SJCRH30 (cell line): ENCODE measurements at regions not wholly inside any gene's neighbourhood (a gene's known extent, or its start where the extent isn't known, plus 50 kb on each side); places are given as distances from the start of the nearest gene placed in this dataset.
"Not testable (repeated sequence)": the region's sequence is repeated elsewhere in the genome, so short reads cannot be mapped to it uniquely, and the experiment has no call there.

ENCODE experiments used
- DNase-seq, 2 experiments: peaks; one replicate each; pipeline ENCODE4 v3.0.0-alpha.2; 2015 to 2020
- H3K27ac ChIP-seq: fragments of 250-450 bp; sonication (Bioruptor Pico); 2 replicates; pipeline ENCODE4 v1.5.1; 2020; ENCODE audit warnings: mild to moderate bottlenecking, moderate library complexity
- H3K27me3 ChIP-seq: fragments of 250-450 bp; sonication (Bioruptor Pico); 2 replicates; pipeline ENCODE4 v1.5.1; 2020; ENCODE audit warnings: mild to moderate bottlenecking, moderate library complexity
- H3K36me3 ChIP-seq: fragments of 250-450 bp; sonication (Bioruptor Pico); 2 replicates; pipeline ENCODE4 v1.5.1; 2020; ENCODE audit warnings: mild to moderate bottlenecking, moderate library complexity
- H3K4me1 ChIP-seq: fragments of 250-450 bp; sonication (Bioruptor Pico); 2 replicates; pipeline ENCODE4 v1.5.1; 2020; ENCODE audit warnings: mild to moderate bottlenecking, moderate library complexity
- H3K4me3 ChIP-seq: fragments of 250-450 bp; sonication (Bioruptor Pico); 2 replicates; pipeline ENCODE4 v1.5.1; 2020; ENCODE audit warnings: mild to moderate bottlenecking, moderate library complexity
- H3K9me3 ChIP-seq: fragments of 250-450 bp; sonication (Bioruptor Pico); replicated peaks from 2 replicates; pipeline ENCODE4 v1.5.1; 2020; ENCODE audit warnings: mild to moderate bottlenecking, moderate library complexity

GRCh38 chr12:102344691-102345090 is 135.7 kb downstream of the IGF1 start:
- H3K4me1 ChIP-seq = no peaks in the 10 kb centered on the region
- no peaks in the 10 kb centered on the region for H3K27me3 ChIP-seq
- no peaks in the 10 kb centered on the region for H3K9me3 ChIP-seq
- DNase-seq = no peak
- no peak overlapping the region for H3K27ac ChIP-seq
- no peak overlapping the region for H3K4me3 ChIP-seq
- no peaks in the 10 kb centered on the region for H3K36me3 ChIP-seq

GRCh38 chr12:102343361-102344121 is 136.8 kb downstream of the IGF1 start:
- Histone ChIP-seq H3K27me3 (no peaks in the 10 kb centered on the region), H3K4me3 (no peak overlapping the region), H3K4me1 (no peaks in the 10 kb centered on the region), H3K27ac (no peak overlapping the region), H3K9me3 (no peaks in the 10 kb centered on the region), H3K36me3 (no peaks in the 10 kb centered on the region)
- no peak for DNase-seq

- no peak for DNase-seq
- H3K36me3 ChIP-seq = no peaks in the 10 kb centered on the region
- H3K27me3 ChIP-seq = no peaks in the 10 kb centered on the region
- no peaks in the 10 kb centered on the region for H3K4me1 ChIP-seq
- no peaks in the 10 kb centered on the region for H3K9me3 ChIP-seq
- no peak overlapping the region for H3K4me3 ChIP-seq
- H3K27ac ChIP-seq = no peak overlapping the region
These were observed 137.9 kb downstream of the IGF1 start for GRCh38 chr12:102342281-102343006.

- no peaks in the 10 kb centered on the region for H3K36me3 ChIP-seq
- no peak for DNase-seq
- no peak overlapping the region for H3K27ac ChIP-seq
- no peaks in the 10 kb centered on the region for H3K9me3 ChIP-seq
- H3K4me1 ChIP-seq = no peaks in the 10 kb centered on the region
- H3K4me3 ChIP-seq = no peak overlapping the region
- H3K27me3 ChIP-seq = no peaks in the 10 kb centered on the region
These were observed 137.1 kb upstream of the PMCH start for GRCh38 chr12:102334765-102335164.

- H3K4me3 ChIP-seq = no peak overlapping the region
- H3K36me3 ChIP-seq = no peaks in the 10 kb centered on the region
- H3K9me3 ChIP-seq = no peaks in the 10 kb centered on the region
- no peak overlapping the region for H3K27ac ChIP-seq
- no peak for DNase-seq
- H3K27me3 ChIP-seq = no peaks in the 10 kb centered on the region
- no peaks in the 10 kb centered on the region for H3K4me1 ChIP-seq
These were observed 133.8 kb upstream of the PMCH start for GRCh38 chr12:102331419-102331818.

GRCh38 chr12:102329883-102330282 is 132.2 kb upstream of the PMCH start:
- H3K27me3 ChIP-seq = no peaks in the 10 kb centered on the region
- H3K9me3 ChIP-seq = no peaks in the 10 kb centered on the region
- H3K27ac ChIP-seq = no peak overlapping the region
- H3K36me3 ChIP-seq = no peaks in the 10 kb centered on the region
- H3K4me1 ChIP-seq = no peaks in the 10 kb centered on the region
- no peak overlapping the region for H3K4me3 ChIP-seq
- no peak for DNase-seq

- H3K9me3 ChIP-seq = no peaks in the 10 kb centered on the region
- H3K27me3 ChIP-seq = no peaks in the 10 kb centered on the region
- no peak overlapping the region for H3K27ac ChIP-seq
- H3K4me1 ChIP-seq = no peaks in the 10 kb centered on the region
- no peak overlapping the region for H3K4me3 ChIP-seq
- no peaks in the 10 kb centered on the region for H3K36me3 ChIP-seq
- no peak for DNase-seq
These were observed 129.3 kb upstream of the PMCH start for GRCh38 chr12:102326982-102327381.

GRCh38 chr12:102325108-102325507 is 127.5 kb upstream of the PMCH start:
- H3K9me3 ChIP-seq, H3K27ac ChIP-seq, H3K4me1 ChIP-seq, H3K27me3 ChIP-seq, H3K4me3 ChIP-seq, DNase-seq, H3K36me3 ChIP-seq: not testable (repeated sequence)

GRCh38 chr12:102323799-102324198 is 126.2 kb upstream of the PMCH start:
- Histone ChIP-seq H3K4me1 (no peaks in the 10 kb centered on the region), H3K27me3 (no peaks in the 10 kb centered on the region; the same call in 1 of the 2 replicates), H3K4me3 (no peak overlapping the region), H3K36me3 (no peaks in the 10 kb centered on the region), H3K9me3 (no peaks in the 10 kb centered on the region), H3K27ac (no peak overlapping the region)
- DNase-seq = no peak

- DNase-seq = no peak
- Histone ChIP-seq H3K4me1 (no peaks in the 10 kb centered on the region), H3K27me3 (peaks cover 5% of the 10 kb centered on the region; the same call in 1 of the 2 replicates), H3K9me3 (no peaks in the 10 kb centered on the region), H3K36me3 (no peaks in the 10 kb centered on the region), H3K4me3 (no peak overlapping the region), H3K27ac (no peak overlapping the region)
These were observed 124.6 kb upstream of the PMCH start for GRCh38 chr12:102322254-102322653.

- no peak overlapping the region for H3K27ac ChIP-seq
- no peak for DNase-seq
- H3K4me3 ChIP-seq = no peak overlapping the region
- peaks cover 5% of the 10 kb centered on the region; the same call in 1 of the 2 replicates for H3K27me3 ChIP-seq
- H3K36me3 ChIP-seq = no peaks in the 10 kb centered on the region
- no peaks in the 10 kb centered on the region for H3K9me3 ChIP-seq
- no peaks in the 10 kb centered on the region for H3K4me1 ChIP-seq
These were observed 123.9 kb upstream of the PMCH start for GRCh38 chr12:102321305-102322082.

- Histone ChIP-seq H3K4me3 (no peak overlapping the region), H3K9me3 (no peaks in the 10 kb centered on the region), H3K36me3 (no peaks in the 10 kb centered on the region), H3K27me3 (peaks cover 5% of the 10 kb centered on the region; the same call in 1 of the 2 replicates), H3K4me1 (no peaks in the 10 kb centered on the region), H3K27ac (no peak overlapping the region)
- DNase-seq = no peak
These were observed 119.5 kb upstream of the PMCH start for GRCh38 chr12:102317155-102317554.

GRCh38 chr12:102316723-102317122 is 119.1 kb upstream of the PMCH start:
- H3K36me3 ChIP-seq = no peaks in the 10 kb centered on the region
- DNase-seq = no peak
- H3K4me3 ChIP-seq = no peak overlapping the region
- H3K27me3 ChIP-seq = peaks cover 5% of the 10 kb centered on the region; the same call in 1 of the 2 replicates
- no peaks in the 10 kb centered on the region for H3K9me3 ChIP-seq
- H3K4me1 ChIP-seq = no peaks in the 10 kb centered on the region
- no peak overlapping the region for H3K27ac ChIP-seq

- Histone ChIP-seq H3K36me3 (no peaks in the 10 kb centered on the region), H3K27me3 (peaks cover 5% of the 10 kb centered on the region; the same call in 1 of the 2 replicates), H3K4me1 (no peaks in the 10 kb centered on the region), H3K9me3 (no peaks in the 10 kb centered on the region), H3K4me3 (no peak overlapping the region), H3K27ac (no peak overlapping the region)
- DNase-seq = no peak
These were observed 117.2 kb upstream of the PMCH start for GRCh38 chr12:102314821-102315220.
